Chondrocyte (in vitro differentiated cells): ENCODE measurements at regions not wholly inside any gene's neighbourhood (a gene's known extent, or its start where the extent isn't known, plus 50 kb on each side); places are given as distances from the start of the nearest gene placed in this dataset.

Experiments used
- DNase-seq: peaks from one replicate; pipeline ENCODE4 v3.0.0; 2021; ENCODE audit warnings: mixed read lengths, low spot score
- H3K27ac Mint-ChIP-seq: one replicate; pipeline ENCODE4 v1.8.0; 2021; ENCODE audit warnings: mild to moderate bottlenecking, moderate library complexity, mixed read lengths; ENCODE audit not compliant: unreplicated experiment
- H3K27me3 Mint-ChIP-seq: 2 replicates; pipeline ENCODE4 v1.8.0; 2021; ENCODE audit warnings: low read depth, mixed read lengths
- H3K36me3 Mint-ChIP-seq: 2 replicates; pipeline ENCODE4 v1.8.0; 2021; ENCODE audit warnings: low read depth, mixed read lengths
- H3K4me1 Mint-ChIP-seq: 2 replicates; pipeline ENCODE4 v1.8.0; 2021; ENCODE audit warnings: low read depth, mild to moderate bottlenecking, mixed read lengths
- H3K4me3 Mint-ChIP-seq: one replicate; pipeline ENCODE4 v1.8.0; 2021; ENCODE audit warnings: mild to moderate bottlenecking, moderate library complexity, mixed read lengths; ENCODE audit not compliant: unreplicated experiment
- H3K9me3 Mint-ChIP-seq: 2 replicates; pipeline ENCODE4 v1.8.0; 2021; ENCODE audit warnings: low read depth, mixed read lengths
- TF ChIP-seq, protein P1 (sequence below): fragments of 200-600 bp; sonication (generic); IDR thresholded peaks from 2 replicates; pipeline ENCODE4 v1.5.0; 2021; ENCODE audit warnings: antibody characterized with exemption, mild to moderate bottlenecking, moderate library complexity

DNA sequence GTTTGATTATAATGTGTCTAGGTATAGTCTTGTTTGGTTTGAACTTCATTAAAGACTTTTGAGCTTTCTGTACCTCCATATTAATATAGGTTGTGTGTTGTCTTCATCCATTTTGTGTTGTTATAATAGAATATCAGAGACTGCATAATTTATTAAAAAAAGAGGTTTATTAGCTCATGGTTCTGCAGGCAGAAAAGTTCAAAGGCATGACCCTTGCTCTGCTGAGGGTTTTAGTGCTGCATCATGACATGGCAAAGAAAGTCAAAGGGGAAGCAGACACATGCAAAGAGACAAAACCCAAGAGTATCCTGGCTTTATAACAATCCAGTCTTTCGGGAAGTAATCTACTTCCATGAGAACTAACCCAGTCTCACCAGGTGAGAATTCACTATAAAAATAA, 358.2 kb downstream of the EDEM1 start:
- H3K27me3 Mint-ChIP-seq = no peaks in the 10 kb centered on the region
- no peak overlapping the region for H3K4me3 Mint-ChIP-seq
- H3K36me3 Mint-ChIP-seq = no peaks in the 10 kb centered on the region
- no peaks in the 10 kb centered on the region for H3K4me1 Mint-ChIP-seq
- H3K9me3 Mint-ChIP-seq = peaks cover 53% of the 10 kb centered on the region
- TF ChIP-seq, protein P1, sequence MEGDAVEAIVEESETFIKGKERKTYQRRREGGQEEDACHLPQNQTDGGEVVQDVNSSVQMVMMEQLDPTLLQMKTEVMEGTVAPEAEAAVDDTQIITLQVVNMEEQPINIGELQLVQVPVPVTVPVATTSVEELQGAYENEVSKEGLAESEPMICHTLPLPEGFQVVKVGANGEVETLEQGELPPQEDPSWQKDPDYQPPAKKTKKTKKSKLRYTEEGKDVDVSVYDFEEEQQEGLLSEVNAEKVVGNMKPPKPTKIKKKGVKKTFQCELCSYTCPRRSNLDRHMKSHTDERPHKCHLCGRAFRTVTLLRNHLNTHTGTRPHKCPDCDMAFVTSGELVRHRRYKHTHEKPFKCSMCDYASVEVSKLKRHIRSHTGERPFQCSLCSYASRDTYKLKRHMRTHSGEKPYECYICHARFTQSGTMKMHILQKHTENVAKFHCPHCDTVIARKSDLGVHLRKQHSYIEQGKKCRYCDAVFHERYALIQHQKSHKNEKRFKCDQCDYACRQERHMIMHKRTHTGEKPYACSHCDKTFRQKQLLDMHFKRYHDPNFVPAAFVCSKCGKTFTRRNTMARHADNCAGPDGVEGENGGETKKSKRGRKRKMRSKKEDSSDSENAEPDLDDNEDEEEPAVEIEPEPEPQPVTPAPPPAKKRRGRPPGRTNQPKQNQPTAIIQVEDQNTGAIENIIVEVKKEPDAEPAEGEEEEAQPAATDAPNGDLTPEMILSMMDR = no peak
- no peak overlapping the region for H3K27ac Mint-ChIP-seq
- DNase-seq = no peak

DNA sequence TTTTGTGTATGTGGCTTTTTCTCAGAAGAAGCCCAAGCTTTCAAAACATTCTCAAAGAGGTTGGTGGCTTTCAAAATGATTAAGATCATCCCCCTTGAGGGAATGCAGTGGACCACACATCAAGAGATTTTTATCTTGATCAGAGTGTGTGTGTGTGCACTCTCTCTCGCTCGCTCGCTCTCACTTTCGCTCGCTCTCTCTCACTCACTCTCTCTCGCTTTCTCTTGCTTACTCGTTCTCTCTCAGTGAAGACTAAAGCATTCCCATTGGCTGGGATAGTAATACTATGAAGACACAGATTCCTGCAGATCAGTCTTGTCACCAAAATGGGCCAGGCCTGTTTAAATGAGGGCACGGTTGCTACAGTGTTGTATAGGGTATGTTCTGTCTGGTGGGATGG, 365.7 kb downstream of the EDEM1 start:
- Mint-ChIP-seq H3K36me3 (no peaks in the 10 kb centered on the region), H3K27me3 (no peaks in the 10 kb centered on the region), H3K9me3 (peaks cover 7% of the 10 kb centered on the region), H3K27ac (no peak overlapping the region), H3K4me3 (no peak overlapping the region), H3K4me1 (no peaks in the 10 kb centered on the region)
- TF ChIP-seq, protein P1 = no peak
- no peak for DNase-seq

DNA sequence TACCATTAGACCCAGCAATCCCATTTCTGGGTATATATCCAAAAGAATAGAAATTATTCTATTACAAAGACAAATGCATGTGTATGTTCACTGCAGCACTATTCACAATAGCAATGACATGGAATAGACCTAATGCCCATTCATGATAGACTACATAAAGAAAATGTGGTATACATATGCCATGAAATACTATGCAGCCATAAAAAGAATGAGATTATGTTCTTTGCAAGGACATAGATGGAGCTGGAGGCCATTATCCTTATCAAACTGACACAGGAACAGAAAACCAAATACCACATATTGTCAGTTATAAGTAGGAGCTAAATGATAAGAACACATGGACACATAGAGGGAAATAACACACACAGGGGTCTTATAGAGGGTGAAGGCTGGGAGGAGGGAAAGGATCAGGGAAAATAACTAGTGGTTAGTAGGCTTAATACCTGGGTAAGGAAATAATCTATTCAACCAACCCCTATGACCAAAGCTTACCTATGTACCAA, 366.8 kb downstream of the EDEM1 start:
- Mint-ChIP-seq H3K36me3 (no peaks in the 10 kb centered on the region), H3K9me3 (peaks cover 2% of the 10 kb centered on the region), H3K27me3 (no peaks in the 10 kb centered on the region), H3K4me1 (no peaks in the 10 kb centered on the region), H3K27ac (no peak overlapping the region), H3K4me3 (no peak overlapping the region)
- no peak for DNase-seq
- TF ChIP-seq, protein P1 = no peak

DNA sequence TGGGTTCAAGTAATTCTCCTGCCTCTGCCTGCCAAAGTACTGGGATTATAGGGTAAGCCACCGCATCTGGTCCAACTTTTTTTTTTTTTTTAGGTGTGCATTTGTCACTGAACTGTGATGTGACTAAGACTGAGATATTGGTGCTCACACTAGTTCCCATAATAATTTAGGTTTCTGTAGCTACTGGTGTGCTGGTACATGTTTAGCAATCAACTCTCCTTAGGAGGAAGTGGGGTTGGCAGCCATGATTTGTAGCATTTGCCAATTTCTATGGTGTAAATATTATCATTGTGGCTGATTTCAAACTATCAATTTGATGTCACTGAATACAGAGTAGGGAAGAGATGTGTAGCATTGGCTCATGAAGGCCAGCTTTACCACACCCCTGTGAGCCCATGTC, 372.7 kb downstream of the EDEM1 start:
- Mint-ChIP-seq H3K4me3 (no peak overlapping the region), H3K9me3 (peaks cover 11% of the 10 kb centered on the region), H3K27me3 (peaks cover 2% of the 10 kb centered on the region), H3K4me1 (no peaks in the 10 kb centered on the region), H3K27ac (no peak overlapping the region), H3K36me3 (no peaks in the 10 kb centered on the region)
- TF ChIP-seq, protein P1 = no peak
- DNase-seq = no peak

DNA sequence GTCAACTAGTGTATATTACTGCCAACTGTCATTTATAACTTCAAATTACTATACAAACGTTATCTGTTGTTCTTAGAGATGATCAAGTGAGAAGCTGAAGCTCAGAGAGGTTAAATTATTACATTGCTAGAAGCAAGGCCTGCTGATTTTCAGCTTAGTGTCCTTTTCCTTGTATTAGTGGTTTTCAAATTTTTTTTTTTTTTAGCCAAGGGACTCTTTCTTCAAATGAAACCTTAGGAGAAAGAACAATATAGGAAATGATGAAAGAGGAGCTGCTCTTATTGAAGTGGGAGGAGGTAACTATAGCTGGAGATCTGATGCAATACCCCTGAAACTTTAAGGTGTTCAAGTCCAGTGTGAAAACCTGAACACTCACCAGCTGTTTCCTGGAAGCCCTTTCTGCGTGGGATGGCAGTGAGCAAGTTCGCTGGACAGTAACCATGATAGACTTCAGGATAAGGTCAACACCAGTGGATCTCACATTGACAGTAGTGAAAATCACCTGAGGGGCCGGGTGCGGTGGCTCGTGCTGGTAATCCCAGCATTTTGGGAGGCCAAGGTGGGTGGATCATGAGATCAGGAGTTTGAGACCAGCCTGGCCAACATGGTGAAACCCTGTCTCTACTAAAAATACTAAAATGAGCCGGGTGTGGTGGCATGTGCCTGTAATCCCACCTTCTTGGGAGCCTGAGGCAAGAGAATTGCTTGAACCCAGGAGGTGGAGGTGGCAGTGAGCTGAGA, 376.2 kb downstream of the EDEM1 start:
- Mint-ChIP-seq H3K36me3 (no peaks in the 10 kb centered on the region), H3K27ac (no peak overlapping the region), H3K9me3 (peaks cover 23% of the 10 kb centered on the region), H3K4me1 (no peaks in the 10 kb centered on the region), H3K4me3 (no peak overlapping the region), H3K27me3 (peaks cover 2% of the 10 kb centered on the region)
- TF ChIP-seq, protein P1 = no peak
- DNase-seq = no peak
